HEK293 (cell line): ENCODE measurements at regions not wholly inside any gene's neighbourhood (a gene's known extent, or its start where the extent isn't known, plus 50 kb on each side); places are given as distances from the start of the nearest gene placed in this dataset.

Experiments used
- CTCF ChIA-PET: fragments of 350-600 bp; formaldehyde crosslinking; extraction: SDS; loops from one replicate; lab custom pipeline; 2021; ENCODE audit warnings: antibody characterized with exemption; lab: Yijun Ruan, JAX
- POLR2A ChIA-PET: fragments of 300-600 bp; formaldehyde crosslinking; extraction: SDS; loops from one replicate; lab custom pipeline; 2020; ENCODE audit warnings: antibody characterized with exemption, inconsistent platforms; lab: Yijun Ruan, JAX
- H3K27ac ChIP-seq: fragments of 200-500 bp; sonication (Bioruptor generic); 2 replicates; pipeline ENCODE4 v1.5.1; 2014; ENCODE audit warnings: low read depth, low read length, control low read depth, inconsistent platforms; ENCODE audit errors: extremely low read depth
- H3K36me3 ChIP-seq, 2 experiments: fragments of 200-500 bp in 1 of 2; sonication (Bioruptor generic) in 1 of 2; 1 replicate in 1 of 2; 2 replicates in 1 of 2; pipeline ENCODE4 v1.5.1; 2014 to 2017; ENCODE audit warnings: inconsistent platforms in 2 of 2, low read length in 2 of 2; ENCODE audit not compliant: control insufficient read depth in 2 of 2, insufficient read depth in 1 of 2
- H3K4me1 ChIP-seq: fragments of 200-500 bp; sonication (Bioruptor generic); 2 replicates; pipeline ENCODE4 v1.5.1; 2014; ENCODE audit warnings: mild to moderate bottlenecking, low read length, inconsistent platforms; ENCODE audit not compliant: control insufficient read depth, insufficient read depth
- H3K4me3 ChIP-seq: 2 replicates; pipeline ENCODE4 v1.5.1; 2011; ENCODE audit warnings: low read depth, mild to moderate bottlenecking, control low read depth, low read length, moderate library complexity
- H3K9me3 ChIP-seq: fragments of 200-500 bp; sonication (Bioruptor generic); 2 replicates; pipeline ENCODE4 v1.5.1; 2014; ENCODE audit warnings: low read depth, low read length, inconsistent platforms; ENCODE audit not compliant: control insufficient read depth, insufficient read depth
- EGR2 ChIP-seq: fragments of 450-650 bp; formaldehyde crosslinking; IDR thresholded peaks from 2 replicates; pipeline ENCODE4 v1.5.1; 2016; ENCODE audit warnings: low read depth, missing biosample characterization, missing genetic modification characterization
- GFI1B ChIP-seq: fragments of 450-650 bp; formaldehyde crosslinking; IDR thresholded peaks from 2 replicates; pipeline ENCODE4 v1.5.1; 2016; ENCODE audit warnings: missing biosample characterization, missing genetic modification characterization
- GLI4 ChIP-seq: fragments of 450-650 bp; formaldehyde crosslinking; IDR thresholded peaks from 2 replicates; pipeline ENCODE4 v1.5.1; 2016; ENCODE audit warnings: missing biosample characterization, missing genetic modification characterization
- KLF7 ChIP-seq: fragments of 450-650 bp; formaldehyde crosslinking; IDR thresholded peaks from 2 replicates; pipeline ENCODE4 v1.5.1; 2016; ENCODE audit warnings: missing biosample characterization, missing genetic modification characterization, borderline replicate concordance
- MYNN ChIP-seq: fragments of 450-650 bp; formaldehyde crosslinking; IDR thresholded peaks from 2 replicates; pipeline ENCODE4 v1.5.1; 2016; ENCODE audit warnings: missing biosample characterization, missing genetic modification characterization, borderline replicate concordance
- MZF1 ChIP-seq: fragments of 450-650 bp; formaldehyde crosslinking; IDR thresholded peaks from 2 replicates; pipeline ENCODE4 v1.5.1; 2017; ENCODE audit warnings: missing biosample characterization, missing genetic modification characterization, borderline replicate concordance
- ZBTB17 ChIP-seq: fragments of 450-650 bp; formaldehyde crosslinking; IDR thresholded peaks from 2 replicates; pipeline ENCODE4 v1.5.1; 2016; ENCODE audit warnings: missing biosample characterization, missing genetic modification characterization
- ZFHX2 ChIP-seq: fragments of 450-650 bp; formaldehyde crosslinking; conservative IDR thresholded peaks from 2 replicates; pipeline ENCODE4 v1.5.1; 2016; ENCODE audit warnings: missing biosample characterization, missing genetic modification characterization
- ZFP37 ChIP-seq: fragments of 450-650 bp; formaldehyde crosslinking; IDR thresholded peaks from 2 replicates; pipeline ENCODE4 v1.5.1; 2016; ENCODE audit warnings: missing biosample characterization, missing genetic modification characterization
- ZNF146 ChIP-seq: fragments of 450-650 bp; formaldehyde crosslinking; IDR thresholded peaks from 2 replicates; pipeline ENCODE4 v1.5.1; 2016; ENCODE audit warnings: missing biosample characterization, missing genetic modification characterization
- ZNF16 ChIP-seq: fragments of 450-650 bp; formaldehyde crosslinking; IDR thresholded peaks from 2 replicates; pipeline ENCODE4 v1.5.1; 2016; ENCODE audit warnings: low read depth, missing biosample characterization, missing genetic modification characterization
- ZNF211 ChIP-seq: fragments of 450-650 bp; formaldehyde crosslinking; IDR thresholded peaks from 2 replicates; pipeline ENCODE4 v1.5.1; 2016; ENCODE audit warnings: low read depth, missing biosample characterization, missing genetic modification characterization
- ZNF248 ChIP-seq: fragments of 450-650 bp; formaldehyde crosslinking; IDR thresholded peaks from 2 replicates; pipeline ENCODE4 v1.5.1; 2017; ENCODE audit warnings: missing biosample characterization, missing genetic modification characterization
- ZNF292 ChIP-seq: fragments of 450-650 bp; formaldehyde crosslinking; IDR thresholded peaks from 2 replicates; pipeline ENCODE4 v1.5.1; 2016; ENCODE audit warnings: low read depth, missing biosample characterization, missing genetic modification characterization, borderline replicate concordance
- ZNF311 ChIP-seq: fragments of 450-650 bp; formaldehyde crosslinking; IDR thresholded peaks from 2 replicates; pipeline ENCODE4 v1.5.1; 2017; ENCODE audit warnings: missing biosample characterization, missing genetic modification characterization, borderline replicate concordance
- ZNF324 ChIP-seq: fragments of 450-650 bp; formaldehyde crosslinking; IDR thresholded peaks from 2 replicates; pipeline ENCODE4 v1.5.1; 2016; ENCODE audit warnings: missing biosample characterization, missing genetic modification characterization
- ZNF335 ChIP-seq: fragments of 450-650 bp; formaldehyde crosslinking; conservative IDR thresholded peaks from 2 replicates; pipeline ENCODE4 v1.5.1; 2016; ENCODE audit warnings: missing biosample characterization, missing genetic modification characterization
- ZNF350 ChIP-seq: fragments of 450-650 bp; formaldehyde crosslinking; IDR thresholded peaks from 2 replicates; pipeline ENCODE4 v1.5.0; 2017; ENCODE audit warnings: missing biosample characterization, mild to moderate bottlenecking, missing genetic modification characterization
- ZNF37A ChIP-seq: fragments of 450-650 bp; IDR thresholded peaks from 2 replicates; pipeline ENCODE4 v1.5.1; 2018; ENCODE audit warnings: missing biosample characterization, missing genetic modification characterization
- ZNF394 ChIP-seq: fragments of 450-650 bp; formaldehyde crosslinking; IDR thresholded peaks from 2 replicates; pipeline ENCODE4 v1.5.1; 2016; ENCODE audit warnings: missing biosample characterization, missing genetic modification characterization, mild to moderate bottlenecking, moderate library complexity, borderline replicate concordance
- ZNF501 ChIP-seq: fragments of 450-650 bp; formaldehyde crosslinking; IDR thresholded peaks from 2 replicates; pipeline ENCODE4 v1.5.1; 2016; ENCODE audit warnings: missing biosample characterization, missing genetic modification characterization
- ZNF548 ChIP-seq: fragments of 450-650 bp; formaldehyde crosslinking; IDR thresholded peaks from 2 replicates; pipeline ENCODE4 v1.5.1; 2016; ENCODE audit warnings: missing biosample characterization, missing genetic modification characterization
- ZNF549 ChIP-seq: fragments of 450-650 bp; IDR thresholded peaks from 2 replicates; pipeline ENCODE4 v1.5.1; 2018; ENCODE audit warnings: missing biosample characterization, missing genetic modification characterization, mild to moderate bottlenecking, inconsistent platforms, moderate library complexity
- ZNF623 ChIP-seq: fragments of 450-650 bp; formaldehyde crosslinking; IDR thresholded peaks from 2 replicates; pipeline ENCODE4 v1.5.1; 2016; ENCODE audit warnings: missing biosample characterization, missing genetic modification characterization
- ZNF664 ChIP-seq: fragments of 450-650 bp; formaldehyde crosslinking; IDR thresholded peaks from 2 replicates; pipeline ENCODE4 v1.5.1; 2016; ENCODE audit warnings: missing biosample characterization, missing genetic modification characterization
- ZNF747 ChIP-seq: fragments of 450-650 bp; formaldehyde crosslinking; IDR thresholded peaks from 2 replicates; pipeline ENCODE4 v1.5.1; 2016; ENCODE audit warnings: missing biosample characterization, missing genetic modification characterization
- ZNF777 ChIP-seq: fragments of 450-650 bp; formaldehyde crosslinking; IDR thresholded peaks from 2 replicates; pipeline ENCODE4 v1.5.1; 2017; ENCODE audit warnings: missing biosample characterization, missing genetic modification characterization, borderline replicate concordance
- TF ChIP-seq, protein P1 (sequence below): fragments of 450-650 bp; formaldehyde crosslinking; IDR thresholded peaks from 2 replicates; pipeline ENCODE4 v1.5.1; 2016; ENCODE audit warnings: missing biosample characterization, missing genetic modification characterization
- TF ChIP-seq, protein P2 (sequence below): fragments of 450-650 bp; formaldehyde crosslinking; IDR thresholded peaks from 2 replicates; pipeline ENCODE4 v1.5.1; 2016; ENCODE audit warnings: missing biosample characterization, missing genetic modification characterization
- TF ChIP-seq, protein P3 (sequence below): fragments of 450-650 bp; formaldehyde crosslinking; IDR thresholded peaks from 2 replicates; pipeline ENCODE4 v1.5.1; 2017; ENCODE audit warnings: missing biosample characterization, missing genetic modification characterization
- TF ChIP-seq, protein P4 (sequence below): fragments of 450-650 bp; formaldehyde crosslinking; IDR thresholded peaks from 2 replicates; pipeline ENCODE4 v1.5.1; 2016; ENCODE audit warnings: missing biosample characterization, missing genetic modification characterization

DNA sequence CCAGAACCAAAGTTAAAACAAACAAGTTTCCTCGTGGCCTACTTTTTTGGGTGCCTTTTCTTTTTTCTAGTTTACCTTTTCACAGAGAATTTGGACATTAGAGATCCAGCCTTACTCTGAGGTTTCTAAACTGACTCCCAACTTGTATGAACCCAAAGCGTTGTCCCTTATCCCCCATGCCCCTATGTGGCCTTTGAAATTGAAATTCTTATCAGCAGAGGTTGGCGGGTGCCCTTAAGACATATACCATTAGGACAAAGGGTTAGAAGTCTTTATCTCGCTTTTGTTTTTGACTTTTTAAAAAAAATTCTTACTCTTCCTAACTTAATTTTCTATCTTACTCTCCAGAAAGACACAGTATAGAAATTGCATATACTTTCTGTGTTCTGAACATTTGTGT is 76.3 kb upstream of the C7orf33 start (continued):
- TF ChIP-seq ZNF324: no peak
- TF ChIP-seq KLF7 (tag by site-specific recombination): no peak
- no peak for TF ChIP-seq ZNF211 (tag by site-specific recombination)
- no peak for TF ChIP-seq ZNF664 (tag by site-specific recombination)
- TF ChIP-seq ZNF146 (tag by site-specific recombination): no peak
- no peak for TF ChIP-seq GFI1B (tag by site-specific recombination)
- TF ChIP-seq GLI4 (tag by site-specific recombination): no peak
- TF ChIP-seq, all 188 proteins: peak for 0

DNA sequence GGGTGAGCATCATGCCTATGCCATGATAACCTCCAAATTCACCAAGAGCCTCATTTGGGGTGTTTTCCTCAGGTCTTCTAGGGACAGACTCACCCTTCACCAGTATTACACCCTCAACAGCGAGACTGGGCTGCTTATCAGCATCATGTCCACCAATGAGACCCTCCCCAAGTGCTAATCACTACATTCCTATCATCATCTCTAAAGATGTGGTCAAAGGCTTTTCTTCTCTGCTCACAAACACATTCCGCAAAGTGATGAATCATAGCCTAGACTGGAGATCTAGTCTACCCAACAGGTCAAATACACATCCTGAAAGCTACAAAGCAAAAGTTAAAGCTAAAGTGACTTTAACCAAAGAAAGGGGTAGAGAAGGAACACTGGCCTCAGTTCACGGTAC is 75.3 kb upstream of the C7orf33 start:
- no peak overlapping the region for H3K27ac ChIP-seq
- TF ChIP-seq ZNF747: no peak
- TF ChIP-seq, protein P1, sequence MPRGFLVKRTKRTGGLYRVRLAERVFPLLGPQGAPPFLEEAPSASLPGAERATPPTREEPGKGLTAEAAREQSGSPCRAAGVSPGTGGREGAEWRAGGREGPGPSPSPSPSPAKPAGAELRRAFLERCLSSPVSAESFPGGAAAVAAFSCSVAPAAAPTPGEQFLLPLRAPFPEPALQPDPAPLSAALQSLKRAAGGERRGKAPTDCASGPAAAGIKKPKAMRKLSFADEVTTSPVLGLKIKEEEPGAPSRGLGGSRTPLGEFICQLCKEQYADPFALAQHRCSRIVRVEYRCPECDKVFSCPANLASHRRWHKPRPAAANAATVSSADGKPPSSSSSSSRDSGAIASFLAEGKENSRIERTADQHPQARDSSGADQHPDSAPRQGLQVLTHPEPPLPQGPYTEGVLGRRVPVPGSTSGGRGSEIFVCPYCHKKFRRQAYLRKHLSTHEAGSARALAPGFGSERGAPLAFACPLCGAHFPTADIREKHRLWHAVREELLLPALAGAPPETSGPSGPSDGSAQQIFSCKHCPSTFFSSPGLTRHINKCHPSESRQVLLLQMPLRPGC (tag by site-specific recombination): no peak
- TF ChIP-seq, protein P2, sequence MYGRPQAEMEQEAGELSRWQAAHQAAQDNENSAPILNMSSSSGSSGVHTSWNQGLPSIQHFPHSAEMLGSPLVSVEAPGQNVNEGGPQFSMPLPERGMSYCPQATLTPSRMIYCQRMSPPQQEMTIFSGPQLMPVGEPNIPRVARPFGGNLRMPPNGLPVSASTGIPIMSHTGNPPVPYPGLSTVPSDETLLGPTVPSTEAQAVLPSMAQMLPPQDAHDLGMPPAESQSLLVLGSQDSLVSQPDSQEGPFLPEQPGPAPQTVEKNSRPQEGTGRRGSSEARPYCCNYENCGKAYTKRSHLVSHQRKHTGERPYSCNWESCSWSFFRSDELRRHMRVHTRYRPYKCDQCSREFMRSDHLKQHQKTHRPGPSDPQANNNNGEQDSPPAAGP (tag by site-specific recombination): no peak
- TF ChIP-seq ZNF311 (tag by site-specific recombination): no peak
- TF ChIP-seq ZNF16 (tag by site-specific recombination): no peak
- no peak for TF ChIP-seq ZNF777
- no peak for TF ChIP-seq MZF1
- TF ChIP-seq ZNF394 (tag by site-specific recombination): no peak
- no peak for TF ChIP-seq ZNF37A (tag by site-specific recombination)
- no peak for TF ChIP-seq ZNF501 (tag by site-specific recombination)
- no peak for TF ChIP-seq ZNF549
- no peak for TF ChIP-seq MYNN
- TF ChIP-seq ZNF623 (tag by site-specific recombination): no peak
- no peak for TF ChIP-seq ZNF548
- no peak for TF ChIP-seq ZNF350 (tag by site-specific recombination)
- TF ChIP-seq ZNF248 (tag by site-specific recombination): no peak
- POLR2A ChIA-PET: no interaction called here
- CTCF ChIA-PET: interaction anchor here (0.6 to 1.1 kb wide), 3 partner anchors 210 to 490 kb away, joined by 3 read pairs; no protein-coding TSS in a partner anchor
- no peak overlapping the region for H3K4me3 ChIP-seq
- no peaks in the 10 kb centered on the region for H3K4me1 ChIP-seq
- no peaks in the 10 kb centered on the region for H3K36me3 ChIP-seq
- H3K9me3 ChIP-seq: no peaks in the 10 kb centered on the region

DNA sequence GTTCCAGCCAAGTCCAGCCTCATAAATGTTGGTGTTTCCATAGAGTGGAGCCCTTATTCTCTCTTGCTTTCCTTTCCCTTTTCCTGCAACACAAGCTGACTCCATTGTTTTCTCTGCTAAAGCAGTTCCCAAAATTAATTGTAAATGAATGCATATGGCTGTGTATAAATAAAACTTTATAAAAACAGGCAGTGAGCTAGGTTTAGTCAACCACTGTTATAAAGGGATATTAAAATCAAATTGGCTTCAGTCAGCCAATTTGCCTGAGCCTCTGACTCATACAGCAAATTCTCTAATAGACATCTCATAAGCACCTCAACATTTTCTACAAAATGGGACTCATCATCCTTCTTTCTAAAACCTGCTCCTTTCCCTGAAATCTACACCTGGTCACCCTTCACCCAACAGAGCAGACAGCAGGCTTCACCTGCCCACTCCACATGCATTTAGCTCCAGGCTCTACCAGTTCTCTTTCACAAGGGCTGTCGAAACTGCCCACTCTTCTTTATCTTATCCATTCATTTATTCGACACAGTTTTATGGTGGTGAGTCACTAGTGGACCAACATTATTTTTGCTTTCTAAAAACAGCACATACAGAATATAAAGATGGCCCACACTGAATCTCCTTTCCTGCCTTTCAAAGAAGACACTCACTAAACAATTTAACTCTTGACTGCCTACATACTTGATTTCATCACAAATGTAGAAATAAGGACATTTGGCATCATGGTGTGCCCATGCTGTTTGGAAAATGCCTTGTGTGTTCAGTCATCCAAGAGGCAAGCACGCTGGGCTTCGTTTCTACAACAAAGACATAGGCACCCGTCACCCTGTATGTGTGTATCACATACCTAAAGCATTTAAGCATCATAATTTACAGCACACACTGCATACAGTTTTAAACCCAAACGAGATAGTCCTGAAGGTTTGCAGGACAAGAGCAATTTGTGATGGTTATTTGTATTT is 74.6 kb upstream of the C7orf33 start:
- TF ChIP-seq, protein P3, sequence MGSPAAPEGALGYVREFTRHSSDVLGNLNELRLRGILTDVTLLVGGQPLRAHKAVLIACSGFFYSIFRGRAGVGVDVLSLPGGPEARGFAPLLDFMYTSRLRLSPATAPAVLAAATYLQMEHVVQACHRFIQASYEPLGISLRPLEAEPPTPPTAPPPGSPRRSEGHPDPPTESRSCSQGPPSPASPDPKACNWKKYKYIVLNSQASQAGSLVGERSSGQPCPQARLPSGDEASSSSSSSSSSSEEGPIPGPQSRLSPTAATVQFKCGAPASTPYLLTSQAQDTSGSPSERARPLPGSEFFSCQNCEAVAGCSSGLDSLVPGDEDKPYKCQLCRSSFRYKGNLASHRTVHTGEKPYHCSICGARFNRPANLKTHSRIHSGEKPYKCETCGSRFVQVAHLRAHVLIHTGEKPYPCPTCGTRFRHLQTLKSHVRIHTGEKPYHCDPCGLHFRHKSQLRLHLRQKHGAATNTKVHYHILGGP: peak; percentile 24; the same call in 1 of the 2 replicates
- no peak for TF ChIP-seq ZBTB17 (tag by site-specific recombination)
- TF ChIP-seq EGR2: peak; percentile 60
- 0 out of 2 replicates have a peak, but pooled peaks have one; percentile 11 for TF ChIP-seq ZNF335 (tag by site-specific recombination)
- TF ChIP-seq, protein P4, sequence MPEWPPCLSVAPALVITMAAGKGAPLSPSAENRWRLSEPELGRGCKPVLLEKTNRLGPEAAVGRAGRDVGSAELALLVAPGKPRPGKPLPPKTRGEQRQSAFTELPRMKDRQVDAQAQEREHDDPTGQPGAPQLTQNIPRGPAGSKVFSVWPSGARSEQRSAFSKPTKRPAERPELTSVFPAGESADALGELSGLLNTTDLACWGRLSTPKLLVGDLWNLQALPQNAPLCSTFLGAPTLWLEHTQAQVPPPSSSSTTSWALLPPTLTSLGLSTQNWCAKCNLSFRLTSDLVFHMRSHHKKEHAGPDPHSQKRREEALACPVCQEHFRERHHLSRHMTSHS: no peak
- peak; percentile 52 for TF ChIP-seq ZFHX2 (tag by site-specific recombination)
- 0 out of 2 replicates have a peak, but pooled peaks have one; percentile 46 for TF ChIP-seq ZFP37 (tag by site-specific recombination)
- TF ChIP-seq ZNF292 (tag by site-specific recombination): no peak
- TF ChIP-seq, all 188 proteins: peak for 5
- Histone ChIP-seq H3K4me3 (no peak overlapping the region), H3K9me3 (no peaks in the 10 kb centered on the region), H3K36me3 (no peaks in the 10 kb centered on the region), H3K27ac (no peak overlapping the region), H3K4me1 (no peaks in the 10 kb centered on the region)
- POLR2A ChIA-PET: no interaction called here
- CTCF ChIA-PET: interaction anchor here (0.6 to 1.1 kb wide), 5 partner anchors 32 to 489 kb away, joined by 3 read pairs; no protein-coding TSS in a partner anchor
